ENCODE measurements at regions not wholly inside any gene's neighbourhood (a gene's known extent, or its start where the extent isn't known, plus 50 kb on each side); places are given as distances from the start of the nearest gene placed in this dataset.

DNA sequence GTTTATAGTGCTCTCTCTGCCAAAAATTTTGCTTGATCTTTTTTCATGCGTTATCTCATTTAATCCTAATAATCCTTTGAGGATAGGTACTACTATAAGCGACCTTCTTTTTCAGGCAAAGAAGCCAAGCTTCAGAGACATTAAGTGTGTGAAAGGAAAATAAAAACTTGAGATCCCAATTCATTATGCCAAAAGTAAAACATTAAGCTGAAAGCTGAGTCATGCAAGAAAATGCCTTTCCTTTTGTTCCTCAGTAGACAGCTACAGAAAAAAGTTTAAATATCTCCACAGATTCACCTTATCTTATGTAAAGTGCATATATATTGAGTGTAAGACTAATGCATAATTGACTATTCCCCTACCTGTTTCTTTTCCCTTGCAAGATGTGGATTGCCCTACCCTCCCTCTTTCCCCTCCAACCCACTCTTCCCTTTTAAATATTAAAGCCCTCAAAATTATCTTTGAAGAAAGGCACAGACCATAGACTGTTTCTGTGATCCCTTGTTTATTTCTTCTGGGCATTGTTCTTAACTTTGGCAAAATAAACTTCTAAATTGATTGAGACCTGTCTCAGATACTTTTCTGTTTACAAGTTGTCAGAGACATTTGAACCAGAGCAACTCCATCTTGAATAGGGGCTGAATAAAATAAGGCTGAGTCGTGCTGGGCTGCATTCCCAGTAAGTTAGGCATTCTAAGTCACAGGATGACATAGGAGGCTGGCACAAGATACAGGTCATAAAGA is 1139.9 kb upstream of the LRRN3 start:
- no peaks in the 10 kb centered on the region for H3K9me3 ChIP-seq
- no peaks in the 10 kb centered on the region for H3K4me1 ChIP-seq
- no peak overlapping the region for H3K4me3 ChIP-seq
- H3K27ac ChIP-seq: no peak overlapping the region
- TF ChIP-seq, protein P1, sequence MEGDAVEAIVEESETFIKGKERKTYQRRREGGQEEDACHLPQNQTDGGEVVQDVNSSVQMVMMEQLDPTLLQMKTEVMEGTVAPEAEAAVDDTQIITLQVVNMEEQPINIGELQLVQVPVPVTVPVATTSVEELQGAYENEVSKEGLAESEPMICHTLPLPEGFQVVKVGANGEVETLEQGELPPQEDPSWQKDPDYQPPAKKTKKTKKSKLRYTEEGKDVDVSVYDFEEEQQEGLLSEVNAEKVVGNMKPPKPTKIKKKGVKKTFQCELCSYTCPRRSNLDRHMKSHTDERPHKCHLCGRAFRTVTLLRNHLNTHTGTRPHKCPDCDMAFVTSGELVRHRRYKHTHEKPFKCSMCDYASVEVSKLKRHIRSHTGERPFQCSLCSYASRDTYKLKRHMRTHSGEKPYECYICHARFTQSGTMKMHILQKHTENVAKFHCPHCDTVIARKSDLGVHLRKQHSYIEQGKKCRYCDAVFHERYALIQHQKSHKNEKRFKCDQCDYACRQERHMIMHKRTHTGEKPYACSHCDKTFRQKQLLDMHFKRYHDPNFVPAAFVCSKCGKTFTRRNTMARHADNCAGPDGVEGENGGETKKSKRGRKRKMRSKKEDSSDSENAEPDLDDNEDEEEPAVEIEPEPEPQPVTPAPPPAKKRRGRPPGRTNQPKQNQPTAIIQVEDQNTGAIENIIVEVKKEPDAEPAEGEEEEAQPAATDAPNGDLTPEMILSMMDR (IDR thresholded peaks at IDR 0.05): no peak
- intact Hi-C loops (cut with DNase I; ENCODE audit: low total_unique reads): no loop called here
- no peaks in the 10 kb centered on the region for H3K27me3 ChIP-seq
- no peaks in the 10 kb centered on the region for H3K36me3 ChIP-seq
- no peak for DNase-seq

GRCh38 chr7:109951565-109951928 is 1139.4 kb upstream of the LRRN3 start:
- no peaks in the 10 kb centered on the region for H3K36me3 ChIP-seq
- intact Hi-C loops (cut with DNase I; ENCODE audit: low total_unique reads): no loop called here

DNA sequence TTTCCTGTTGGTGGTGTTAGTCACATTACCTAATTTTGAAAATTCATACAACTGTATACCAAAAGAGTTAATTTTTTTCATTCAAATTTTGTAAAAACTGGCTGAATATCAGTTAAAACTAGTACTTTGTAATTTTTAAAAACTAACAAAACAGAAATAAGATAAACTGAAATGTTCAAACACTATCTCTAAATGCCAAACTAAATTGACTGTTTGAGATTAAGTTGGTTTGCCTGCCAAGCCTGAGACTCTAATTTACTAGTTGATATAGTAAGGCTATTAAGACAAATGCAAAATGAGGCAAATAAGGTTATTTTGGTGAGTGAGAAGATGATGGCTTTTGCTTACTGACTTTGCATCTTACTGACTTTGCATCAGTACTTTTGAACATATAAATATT is 1134.9 kb upstream of the LRRN3 start:
- DNase-seq: no peak
- H3K4me3 ChIP-seq: no peak overlapping the region
- H3K27ac ChIP-seq: no peak overlapping the region
- H3K36me3 ChIP-seq: no peaks in the 10 kb centered on the region
- no peaks in the 10 kb centered on the region for H3K27me3 ChIP-seq
- intact Hi-C loops (cut with DNase I; ENCODE audit: low total_unique reads): no loop called here
- H3K4me1 ChIP-seq: no peaks in the 10 kb centered on the region
- no peaks in the 10 kb centered on the region for H3K9me3 ChIP-seq
- TF ChIP-seq, protein P1 (IDR thresholded peaks at IDR 0.05): no peak

More at GRCh38 chr7:109951565-109951928, 1139.4 kb upstream of the LRRN3 start:
- TF ChIP-seq, protein P1 (IDR thresholded peaks at IDR 0.05): no peak
- Histone ChIP-seq H3K27ac (no peak overlapping the region), H3K4me1 (no peaks in the 10 kb centered on the region), H3K9me3 (no peaks in the 10 kb centered on the region), H3K27me3 (no peaks in the 10 kb centered on the region), H3K4me3 (no peak overlapping the region)
- no peak for DNase-seq

DNA sequence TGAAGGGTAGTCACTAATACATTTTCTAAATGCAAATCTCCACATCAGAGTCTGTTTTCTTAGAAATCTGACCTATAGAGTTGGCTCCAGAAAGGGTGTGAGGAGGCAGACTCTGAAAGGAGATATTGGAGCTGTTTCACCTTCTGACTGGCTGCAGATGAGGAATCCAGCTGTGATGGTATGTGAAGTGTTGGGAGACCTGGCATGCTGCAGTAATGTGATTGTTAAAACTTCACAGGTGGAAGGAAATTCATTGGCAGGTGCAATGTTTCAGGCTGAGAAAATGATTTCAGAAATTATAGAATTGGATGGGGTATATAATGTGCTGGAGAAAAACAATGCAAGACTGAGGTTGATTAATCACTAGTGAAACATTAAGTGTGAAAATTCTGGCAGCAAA is 1134.0 kb upstream of the LRRN3 start:
- Histone ChIP-seq H3K4me1 (no peaks in the 10 kb centered on the region), H3K27ac (no peak overlapping the region), H3K27me3 (no peaks in the 10 kb centered on the region), H3K36me3 (no peaks in the 10 kb centered on the region), H3K9me3 (no peaks in the 10 kb centered on the region), H3K4me3 (no peak overlapping the region)
- intact Hi-C loops (cut with DNase I; ENCODE audit: low total_unique reads): no loop called here
- no peak for DNase-seq
- TF ChIP-seq, protein P1 (IDR thresholded peaks at IDR 0.05): no peak

DNA sequence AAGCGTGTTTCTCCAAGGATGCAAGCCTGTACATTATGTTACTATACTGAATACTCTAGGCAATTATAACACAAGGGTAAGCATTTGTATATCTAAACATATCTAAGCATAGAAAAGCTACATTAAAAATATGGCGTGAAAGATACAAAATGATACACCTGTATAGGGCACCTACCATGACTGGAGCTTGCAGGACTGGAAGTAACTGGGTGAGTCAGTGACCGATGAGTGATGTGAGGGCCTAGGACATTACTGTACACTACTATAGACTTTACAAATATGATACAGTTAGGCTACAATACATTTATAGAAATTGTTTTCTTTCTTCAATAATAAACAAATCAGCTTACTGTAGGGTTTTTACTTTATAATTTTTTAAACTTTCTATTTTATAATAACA is 1127.2 kb upstream of the LRRN3 start:
- Histone ChIP-seq H3K9me3 (no peaks in the 10 kb centered on the region), H3K27me3 (no peaks in the 10 kb centered on the region), H3K4me3 (no peak overlapping the region), H3K36me3 (no peaks in the 10 kb centered on the region), H3K4me1 (no peaks in the 10 kb centered on the region), H3K27ac (no peak overlapping the region)
- intact Hi-C loops (cut with DNase I; ENCODE audit: low total_unique reads): no loop called here
- no peak for DNase-seq
- TF ChIP-seq, protein P1 (IDR thresholded peaks at IDR 0.05): no peak

- Histone ChIP-seq H3K27ac (no peak overlapping the region), H3K4me1 (no peaks in the 10 kb centered on the region), H3K36me3 (no peaks in the 10 kb centered on the region), H3K9me3 (no peaks in the 10 kb centered on the region), H3K4me3 (no peak overlapping the region), H3K27me3 (no peaks in the 10 kb centered on the region)
- intact Hi-C loops (cut with DNase I; ENCODE audit: low total_unique reads): no loop called here
- TF ChIP-seq, protein P1 (IDR thresholded peaks at IDR 0.05): no peak
- DNase-seq: no peak
Observed at GRCh38 chr7:109964780-109965179, 1126.1 kb upstream of the LRRN3 start.

Data from tibial artery (tissue), 4 donors.